Urinary bladder (tissue), 3 donors: ENCODE measurements at regions not wholly inside any gene's neighbourhood (a gene's known extent, or its start where the extent isn't known, plus 50 kb on each side); places are given as distances from the start of the nearest gene placed in this dataset.

Source experiments
- DNase-seq: peaks from one replicate; pipeline ENCODE4 v3.0.0-alpha.2; 2015; ENCODE audit errors: extremely low spot score
- H3K27ac ChIP-seq: one replicate; pipeline ENCODE4 v1.5.1; 2013; ENCODE audit warnings: low read depth, mild to moderate bottlenecking, moderate library complexity
- H3K36me3 ChIP-seq: one replicate; pipeline ENCODE4 v1.6.1; 2013; ENCODE audit warnings: mild to moderate bottlenecking, moderate library complexity; ENCODE audit not compliant: insufficient read depth
- H3K4me1 ChIP-seq: one replicate; pipeline ENCODE4 v1.6.1; 2013; ENCODE audit warnings: mild to moderate bottlenecking, moderate library complexity; ENCODE audit not compliant: insufficient read depth
- H3K4me3 ChIP-seq: one replicate; pipeline ENCODE4 v1.5.1; 2013; ENCODE audit warnings: low read depth, low read length
- WGBS: extraction: QIAGEN DNeasy Blood & Tissue Kit; methylation state at CpG from one replicate; pipeline ENCODE4 v1.1.7; 2013; 5-methylcytosine and 5-hydroxymethylcytosine counted together
- donor health status: healthy with polysubstance abuse.
- donor health status: healthy.

GRCh38 chr21:31558189-31558961 lies 101.1 kb upstream of the SOD1 start:
- Histone ChIP-seq H3K27ac (no peak overlapping the region), H3K4me1 (no peaks in the 10 kb centered on the region), H3K36me3 (no peaks in the 10 kb centered on the region), H3K4me3 (peak overlapping the region; percentile 65)
- WGBS, result under 1% methylated on average over 91 of the region's 91 CpGs
- no peak for DNase-seq

- Histone ChIP-seq H3K4me3 (peak overlapping the region; percentile 65), H3K36me3 (no peaks in the 10 kb centered on the region), H3K27ac (no peak overlapping the region), H3K4me1 (no peaks in the 10 kb centered on the region)
- WGBS, result 4% methylated on average over 76 of the region's 76 CpGs
- DNase-seq, result no peak
Observed at GRCh38 chr21:31557421-31558188, 101.9 kb upstream of the SOD1 start.

- H3K4me3 ChIP-seq, result no peak overlapping the region
- no peaks in the 10 kb centered on the region for H3K36me3 ChIP-seq
- no peak overlapping the region for H3K27ac ChIP-seq
- 84% methylated on average over 3 of the region's 3 CpGs for WGBS
- no peaks in the 10 kb centered on the region for H3K4me1 ChIP-seq
- DNase-seq, result no peak
Observed at GRCh38 chr21:31556662-31557061, 102.8 kb upstream of the SOD1 start.

GRCh38 chr21:31555741-31556191 lies 103.7 kb upstream of the SOD1 start:
- no peak for DNase-seq
- no peaks in the 10 kb centered on the region for H3K36me3 ChIP-seq
- WGBS, result 92% methylated on average over 9 of the region's 9 CpGs

GRCh38 chr21:31554511-31555022 lies 104.9 kb upstream of the SOD1 start:
- 76% methylated on average over 7 of the region's 7 CpGs for WGBS
- H3K27ac ChIP-seq, result no peak overlapping the region
- DNase-seq, result no peak
- no peaks in the 10 kb centered on the region for H3K36me3 ChIP-seq
- no peak overlapping the region for H3K4me3 ChIP-seq
- no peaks in the 10 kb centered on the region for H3K4me1 ChIP-seq

More at GRCh38 chr21:31555741-31556191, 103.7 kb upstream of the SOD1 start:
- H3K4me3 ChIP-seq, result no peak overlapping the region
- no peaks in the 10 kb centered on the region for H3K4me1 ChIP-seq
- H3K27ac ChIP-seq, result no peak overlapping the region

- Histone ChIP-seq H3K4me1 (no peaks in the 10 kb centered on the region), H3K36me3 (no peaks in the 10 kb centered on the region), H3K4me3 (no peak overlapping the region), H3K27ac (no peak overlapping the region)
- no peak for DNase-seq
- WGBS, result 64% methylated on average over 4 of the region's 4 CpGs
Observed at GRCh38 chr21:31553926-31554325, 105.6 kb upstream of the SOD1 start.

- 93% methylated on average over 5 of the region's 5 CpGs for WGBS
- Histone ChIP-seq H3K36me3 (no peaks in the 10 kb centered on the region), H3K4me1 (no peaks in the 10 kb centered on the region), H3K27ac (no peak overlapping the region), H3K4me3 (no peak overlapping the region)
- no peak for DNase-seq
Observed at GRCh38 chr21:31553461-31553860, 106.0 kb upstream of the SOD1 start.

GRCh38 chr21:31552826-31553225 lies 106.7 kb upstream of the SOD1 start:
- H3K4me1 ChIP-seq, result no peaks in the 10 kb centered on the region
- H3K36me3 ChIP-seq, result no peaks in the 10 kb centered on the region
- H3K4me3 ChIP-seq, result no peak overlapping the region
- DNase-seq, result no peak
- no peak overlapping the region for H3K27ac ChIP-seq
- 93% methylated on average over 3 of the region's 3 CpGs for WGBS

GRCh38 chr21:31550070-31550469 lies 109.4 kb upstream of the SOD1 start:
- H3K36me3 ChIP-seq, result no peaks in the 10 kb centered on the region
- H3K27ac ChIP-seq, result no peak overlapping the region
- 98% methylated on average over 7 of the region's 7 CpGs for WGBS
- no peak overlapping the region for H3K4me3 ChIP-seq
- H3K4me1 ChIP-seq, result no peaks in the 10 kb centered on the region
- no peak for DNase-seq

- Histone ChIP-seq H3K27ac (no peak overlapping the region), H3K36me3 (no peaks in the 10 kb centered on the region), H3K4me1 (no peaks in the 10 kb centered on the region), H3K4me3 (no peak overlapping the region)
- 97% methylated on average over 3 of the region's 3 CpGs for WGBS
- DNase-seq, result no peak
Observed at GRCh38 chr21:31548688-31549087, 110.8 kb upstream of the SOD1 start.

- Histone ChIP-seq H3K4me3 (no peak overlapping the region), H3K27ac (no peak overlapping the region), H3K4me1 (no peaks in the 10 kb centered on the region), H3K36me3 (no peaks in the 10 kb centered on the region)
- DNase-seq, result no peak
- WGBS, result 64% methylated on average over 3 of the region's 3 CpGs
Observed at GRCh38 chr21:31546443-31547170, 112.9 kb upstream of the SOD1 start.

- H3K36me3 ChIP-seq, result no peaks in the 10 kb centered on the region
- WGBS, result 89% methylated on average over 1 of the region's 1 CpG
- no peak for DNase-seq
- H3K27ac ChIP-seq, result no peak overlapping the region
- no peaks in the 10 kb centered on the region for H3K4me1 ChIP-seq
- no peak overlapping the region for H3K4me3 ChIP-seq
Observed at GRCh38 chr21:31545036-31545435, 114.5 kb upstream of the SOD1 start.

- no peak for DNase-seq
- H3K27ac ChIP-seq, result no peak overlapping the region
- H3K36me3 ChIP-seq, result no peaks in the 10 kb centered on the region
- no peaks in the 10 kb centered on the region for H3K4me1 ChIP-seq
- H3K4me3 ChIP-seq, result no peak overlapping the region
- WGBS, result 41% methylated on average over 16 of the region's 16 CpGs
Observed at GRCh38 chr21:31543191-31543590, 116.3 kb upstream of the SOD1 start.
